ENCODE measurements at regions not wholly inside any gene's neighbourhood (a gene's known extent, or its start where the extent isn't known, plus 50 kb on each side); places are given as distances from the start of the nearest gene placed in this dataset.

DNA sequence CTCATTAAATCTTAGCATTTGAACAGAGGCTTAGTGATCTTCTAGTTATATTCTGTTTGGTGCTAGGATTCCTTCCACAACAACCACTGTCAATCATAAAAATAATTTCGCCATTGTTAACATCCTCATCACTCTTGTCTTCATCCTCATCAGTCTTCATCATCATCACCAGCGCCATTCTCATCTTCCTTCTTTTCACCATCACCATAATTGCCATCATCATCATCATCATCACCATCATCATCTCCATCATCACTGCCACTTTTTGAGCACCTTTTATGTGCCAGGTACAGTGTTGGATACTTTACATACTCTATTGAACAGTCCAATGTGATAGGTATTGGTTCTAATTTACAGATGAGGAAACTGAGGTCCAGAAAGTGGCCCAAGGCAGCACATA lies 245.7 kb downstream of the PTPRU start:
- Histone ChIP-seq H3K9ac (ENCODE audit: low read length) (no peak overlapping the region), H3K4me3 (replicated peaks in 1 of 2; ENCODE audit: low read depth in 1 of 2, low read length in 2 of 2) (no peak overlapping the region), H3K9me3 (ENCODE audit: control insufficient read depth in 1 of 2, insufficient read depth in 1 of 2, low read depth in 1 of 2, low read length in 2 of 2) (no peaks in the 10 kb centered on the region), H3K9me2 (ENCODE audit: insufficient read depth) (no peaks in the 10 kb centered on the region), H3K79me2 (ENCODE audit: insufficient read depth, low read length) (no peaks in the 10 kb centered on the region), H3K27me3 (ENCODE audit: insufficient read depth, low read length) (peaks cover 42% of the 10 kb centered on the region), H3K4me2 (ENCODE audit: low read length) (no peak overlapping the region), H3K36me3 (ENCODE audit: control insufficient read depth in 1 of 2, insufficient read depth in 2 of 2, low read length in 2 of 2) (no peaks in the 10 kb centered on the region), H3K27ac (ENCODE audit: low read depth, low read length) (no peak overlapping the region), H2AFZ (ENCODE audit: low read depth, low read length, poor library complexity, severe bottlenecking) (no peak overlapping the region), H3K4me1 (ENCODE audit: control insufficient read depth in 1 of 2, insufficient read depth in 2 of 2, low read length in 2 of 2) (no peaks in the 10 kb centered on the region), H4K20me1 (ENCODE audit: insufficient read depth) (no peaks in the 10 kb centered on the region)
- CTCF ChIA-PET = interaction anchor here (0.6 kb wide), 1 partner anchor 41 kb away, joined by 3 read pairs; no protein-coding TSS in a partner anchor
- RAD21 ChIA-PET (ENCODE audit: low non-redundant PET in 1 of 2, low total read pairs in 2 of 2, uncharacterized antibody in 2 of 2, unreplicated experiment in 2 of 2) = no interaction called here
- POLR2A ChIA-PET = no interaction called here
- no peak for DNase-seq (ENCODE audit: low read depth, low spot score)
- no TSS peak for BruUV-seq (replicated peaks)
- no peak for TF ChIP-seq ZNF274 (IDR thresholded peaks at IDR 0.05; ENCODE audit: low read depth, low read length)
- TF ChIP-seq RAD21 (IDR thresholded peaks at IDR 0.05; ENCODE audit: low read depth) = no peak
- TF ChIP-seq, protein P1, sequence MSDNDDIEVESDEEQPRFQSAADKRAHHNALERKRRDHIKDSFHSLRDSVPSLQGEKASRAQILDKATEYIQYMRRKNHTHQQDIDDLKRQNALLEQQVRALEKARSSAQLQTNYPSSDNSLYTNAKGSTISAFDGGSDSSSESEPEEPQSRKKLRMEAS (IDR thresholded peaks at IDR 0.05) = no peak
- TF ChIP-seq POLR2AphosphoS5 (IDR thresholded peaks at IDR 0.05; ENCODE audit: low read depth, low read length) = no peak
- ATAC-seq = no peak
- intact Hi-C loops (cut with micrococcal nuclease) = no loop called here

DNA sequence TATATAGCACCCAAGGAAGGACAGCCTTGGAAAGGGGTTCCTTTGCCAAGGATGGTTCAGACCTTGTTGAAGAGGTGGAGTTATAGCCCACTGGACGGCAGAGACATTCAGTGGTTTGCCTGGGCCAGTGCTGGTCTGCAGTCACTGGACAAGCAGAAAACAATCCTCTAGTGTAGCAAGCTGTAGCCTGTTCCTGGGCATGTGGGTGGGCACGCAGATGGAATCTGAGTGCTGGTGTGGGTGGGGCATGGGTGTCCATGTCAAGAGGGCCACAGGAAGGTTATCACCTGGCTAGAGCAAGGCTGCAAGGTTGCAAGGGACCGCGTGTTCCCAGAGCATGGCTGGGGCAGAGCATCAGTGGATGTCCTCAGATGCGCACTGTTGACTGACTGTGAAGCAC lies 244.7 kb downstream of the PTPRU start:
- RAD21 ChIA-PET (ENCODE audit: low non-redundant PET in 1 of 2, low total read pairs in 2 of 2, uncharacterized antibody in 2 of 2, unreplicated experiment in 2 of 2) = no interaction called here
- TF ChIP-seq POLR2A (IDR thresholded peaks at IDR 0.05; ENCODE audit: borderline replicate concordance, extremely low read depth, insufficient read depth, insufficient read length) = no peak
- no peak for TF ChIP-seq YY1 (IDR thresholded peaks at IDR 0.05; ENCODE audit: extremely low read depth, insufficient replicate concordance, low read depth, low read length)
- TF ChIP-seq TCF7L2 (IDR thresholded peaks at IDR 0.05; ENCODE audit: borderline replicate concordance, extremely low read depth, insufficient read depth, insufficient read length) = no peak
- TF ChIP-seq EZH2phosphoT487 (IDR thresholded peaks at IDR 0.05; ENCODE audit: borderline replicate concordance) = no peak
- TF ChIP-seq, protein P2, sequence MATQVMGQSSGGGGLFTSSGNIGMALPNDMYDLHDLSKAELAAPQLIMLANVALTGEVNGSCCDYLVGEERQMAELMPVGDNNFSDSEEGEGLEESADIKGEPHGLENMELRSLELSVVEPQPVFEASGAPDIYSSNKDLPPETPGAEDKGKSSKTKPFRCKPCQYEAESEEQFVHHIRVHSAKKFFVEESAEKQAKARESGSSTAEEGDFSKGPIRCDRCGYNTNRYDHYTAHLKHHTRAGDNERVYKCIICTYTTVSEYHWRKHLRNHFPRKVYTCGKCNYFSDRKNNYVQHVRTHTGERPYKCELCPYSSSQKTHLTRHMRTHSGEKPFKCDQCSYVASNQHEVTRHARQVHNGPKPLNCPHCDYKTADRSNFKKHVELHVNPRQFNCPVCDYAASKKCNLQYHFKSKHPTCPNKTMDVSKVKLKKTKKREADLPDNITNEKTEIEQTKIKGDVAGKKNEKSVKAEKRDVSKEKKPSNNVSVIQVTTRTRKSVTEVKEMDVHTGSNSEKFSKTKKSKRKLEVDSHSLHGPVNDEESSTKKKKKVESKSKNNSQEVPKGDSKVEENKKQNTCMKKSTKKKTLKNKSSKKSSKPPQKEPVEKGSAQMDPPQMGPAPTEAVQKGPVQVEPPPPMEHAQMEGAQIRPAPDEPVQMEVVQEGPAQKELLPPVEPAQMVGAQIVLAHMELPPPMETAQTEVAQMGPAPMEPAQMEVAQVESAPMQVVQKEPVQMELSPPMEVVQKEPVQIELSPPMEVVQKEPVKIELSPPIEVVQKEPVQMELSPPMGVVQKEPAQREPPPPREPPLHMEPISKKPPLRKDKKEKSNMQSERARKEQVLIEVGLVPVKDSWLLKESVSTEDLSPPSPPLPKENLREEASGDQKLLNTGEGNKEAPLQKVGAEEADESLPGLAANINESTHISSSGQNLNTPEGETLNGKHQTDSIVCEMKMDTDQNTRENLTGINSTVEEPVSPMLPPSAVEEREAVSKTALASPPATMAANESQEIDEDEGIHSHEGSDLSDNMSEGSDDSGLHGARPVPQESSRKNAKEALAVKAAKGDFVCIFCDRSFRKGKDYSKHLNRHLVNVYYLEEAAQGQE (IDR thresholded peaks at IDR 0.05; ENCODE audit: low read depth) = no peak
- TF ChIP-seq, protein P3, sequence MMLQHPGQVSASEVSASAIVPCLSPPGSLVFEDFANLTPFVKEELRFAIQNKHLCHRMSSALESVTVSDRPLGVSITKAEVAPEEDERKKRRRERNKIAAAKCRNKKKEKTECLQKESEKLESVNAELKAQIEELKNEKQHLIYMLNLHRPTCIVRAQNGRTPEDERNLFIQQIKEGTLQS (IDR thresholded peaks at IDR 0.05) = no peak
- no peak for TF ChIP-seq ZFX (IDR thresholded peaks at IDR 0.05)
- TF ChIP-seq CEBPB (IDR thresholded peaks at IDR 0.05; ENCODE audit: low read depth) = no peak
- TF ChIP-seq JUND (IDR thresholded peaks at IDR 0.05) = no peak
- TF ChIP-seq, protein P4, sequence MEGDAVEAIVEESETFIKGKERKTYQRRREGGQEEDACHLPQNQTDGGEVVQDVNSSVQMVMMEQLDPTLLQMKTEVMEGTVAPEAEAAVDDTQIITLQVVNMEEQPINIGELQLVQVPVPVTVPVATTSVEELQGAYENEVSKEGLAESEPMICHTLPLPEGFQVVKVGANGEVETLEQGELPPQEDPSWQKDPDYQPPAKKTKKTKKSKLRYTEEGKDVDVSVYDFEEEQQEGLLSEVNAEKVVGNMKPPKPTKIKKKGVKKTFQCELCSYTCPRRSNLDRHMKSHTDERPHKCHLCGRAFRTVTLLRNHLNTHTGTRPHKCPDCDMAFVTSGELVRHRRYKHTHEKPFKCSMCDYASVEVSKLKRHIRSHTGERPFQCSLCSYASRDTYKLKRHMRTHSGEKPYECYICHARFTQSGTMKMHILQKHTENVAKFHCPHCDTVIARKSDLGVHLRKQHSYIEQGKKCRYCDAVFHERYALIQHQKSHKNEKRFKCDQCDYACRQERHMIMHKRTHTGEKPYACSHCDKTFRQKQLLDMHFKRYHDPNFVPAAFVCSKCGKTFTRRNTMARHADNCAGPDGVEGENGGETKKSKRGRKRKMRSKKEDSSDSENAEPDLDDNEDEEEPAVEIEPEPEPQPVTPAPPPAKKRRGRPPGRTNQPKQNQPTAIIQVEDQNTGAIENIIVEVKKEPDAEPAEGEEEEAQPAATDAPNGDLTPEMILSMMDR (IDR thresholded peaks at IDR 0.05 in 2 of 3, conservative IDR thresholded peaks at IDR 0.05 in 1 of 3; ENCODE audit: borderline replicate concordance in 1 of 3, insufficient read depth in 1 of 3, low read depth in 2 of 3, low read length in 2 of 3) = no peak

More for the DNA sequence above, 244.7 kb downstream of the PTPRU start:
- Histone ChIP-seq H3K4me1 (ENCODE audit: control insufficient read depth in 1 of 2, insufficient read depth in 2 of 2, low read length in 2 of 2) (no peaks in the 10 kb centered on the region), H4K20me1 (ENCODE audit: insufficient read depth) (no peaks in the 10 kb centered on the region), H3K27me3 (ENCODE audit: insufficient read depth, low read length) (peaks cover 52% of the 10 kb centered on the region), H3K9me3 (ENCODE audit: control insufficient read depth in 1 of 2, insufficient read depth in 1 of 2, low read depth in 1 of 2, low read length in 2 of 2) (no peaks in the 10 kb centered on the region), H3K4me3 (replicated peaks in 1 of 2; ENCODE audit: low read depth in 1 of 2, low read length in 2 of 2) (no peak overlapping the region), H3K27ac (ENCODE audit: low read depth, low read length) (no peak overlapping the region), H3K79me2 (ENCODE audit: insufficient read depth, low read length) (no peaks in the 10 kb centered on the region), H3K4me2 (ENCODE audit: low read length) (no peak overlapping the region), H3K36me3 (ENCODE audit: control insufficient read depth in 1 of 2, insufficient read depth in 2 of 2, low read length in 2 of 2) (no peaks in the 10 kb centered on the region), H2AFZ (ENCODE audit: low read depth, low read length, poor library complexity, severe bottlenecking) (no peak overlapping the region), H3K9ac (ENCODE audit: low read length) (no peak overlapping the region), H3K9me2 (ENCODE audit: insufficient read depth) (no peaks in the 10 kb centered on the region)
- DNase-seq (ENCODE audit: low read depth, low spot score) = no peak
- BruUV-seq (replicated peaks) = no TSS peak
- ChIA-PET POLR2A (no interaction called here), CTCF (no interaction called here)
- ATAC-seq = no peak
- intact Hi-C loops (cut with micrococcal nuclease) = no loop called here

All from HCT116 (cell line).